CD4-positive, alpha-beta T cell (primary cell): ENCODE measurements at regions not wholly inside any gene's neighbourhood (a gene's known extent, or its start where the extent isn't known, plus 50 kb on each side); places are given as distances from the start of the nearest gene placed in this dataset.

Experiments
- ATAC-seq: fragments of 200-7000 bp; cut with Tn5 transposase; one replicate; pipeline ENCODE4 v1.10.0; 2022; ENCODE audit warnings: mild to moderate bottlenecking; ENCODE audit not compliant: poor library complexity
- CTCF ChIA-PET: fragments of 350-600 bp; sonication (Branson Sonifier 250); formaldehyde crosslinking; loops from one replicate; lab custom pipeline; 2021; ENCODE audit warnings: antibody characterized with exemption, inconsistent platforms; lab: Charles Lee
- POLR2A ChIA-PET: fragments of 350-600 bp; sonication (Branson Sonifier 250); formaldehyde crosslinking; loops from one replicate; lab custom pipeline; 2021; ENCODE audit warnings: antibody characterized with exemption, inconsistent platforms; lab: Charles Lee
- DNase-seq, 14 experiments: peaks; one replicate each; pipeline ENCODE4 v3.0.0-alpha.2; 2013 to 2020; ENCODE audit warnings: mixed read lengths in 2 of 14
- H3K27ac ChIP-seq, 2 donors: one replicate each; pipeline versions ENCODE4 v1.5.1 to v1.7.0; 2013; ENCODE audit warnings: low read length in 2 of 2, low read depth in 1 of 2, mild to moderate bottlenecking in 1 of 2
- H3K27me3 ChIP-seq, 2 experiments: 1 replicate in 1 of 2; 2 replicates in 1 of 2; pipeline versions ENCODE4 v1.6.1 to v1.7.0; 2013; ENCODE audit warnings: low read length in 2 of 2, control low read depth in 1 of 2, mild to moderate bottlenecking in 1 of 2, moderate library complexity in 1 of 2; ENCODE audit not compliant: insufficient read depth in 2 of 2, control insufficient read depth in 1 of 2
- H3K36me3 ChIP-seq: one replicate; pipeline ENCODE4 v1.6.1; 2013; ENCODE audit warnings: low read length, control low read depth; ENCODE audit not compliant: insufficient read depth
- H3K4me1 ChIP-seq: one replicate; pipeline ENCODE4 v1.6.1; 2013; ENCODE audit warnings: low read length, control low read depth; ENCODE audit not compliant: insufficient read depth
- H3K4me3 ChIP-seq: one replicate; pipeline ENCODE4 v1.5.1; 2013; ENCODE audit warnings: mild to moderate bottlenecking, low read length, moderate library complexity
- H3K9me3 ChIP-seq, 2 experiments: 1 replicate in 1 of 2; 2 replicates in 1 of 2; pipeline versions ENCODE4 v1.6.1 to v1.7.0; 2013; ENCODE audit warnings: low read length in 2 of 2, mild to moderate bottlenecking in 2 of 2, control low read depth in 1 of 2, moderate library complexity in 1 of 2; ENCODE audit not compliant: control insufficient read depth in 1 of 2, insufficient read depth in 1 of 2
- H3K27ac Mint-ChIP-seq: one replicate; pipeline ENCODE4 v1.8.0; 2020; ENCODE audit warnings: mixed read lengths
- H3K27me3 Mint-ChIP-seq: one replicate; pipeline ENCODE4 v1.8.0; 2021; ENCODE audit warnings: mixed read lengths
- H3K36me3 Mint-ChIP-seq: one replicate; pipeline ENCODE4 v1.8.0; 2021; ENCODE audit warnings: low read depth, mixed read lengths
- H3K4me1 Mint-ChIP-seq: one replicate; pipeline ENCODE4 v1.8.0; 2021; ENCODE audit warnings: low read depth, mixed read lengths
- H3K4me3 Mint-ChIP-seq: one replicate; pipeline ENCODE4 v1.8.0; 2020; ENCODE audit warnings: mild to moderate bottlenecking, mixed read lengths
- H3K9me3 Mint-ChIP-seq: one replicate; pipeline ENCODE4 v1.8.0; 2020; ENCODE audit warnings: mixed read lengths
- intact Hi-C, 2 experiments: fragments of 100-400 bp; cut with DNase I in 1 of 2; cut with micrococcal nuclease in 1 of 2; formaldehyde crosslinking; loops; one replicate each; pipeline versions ENCODE4 v1.15.1 to v1.9.0; 2023 to 2025; cut with DNase I, micrococcal nuclease
- TF ChIP-seq, protein P1 (sequence below): fragments of 200-600 bp; IDR thresholded peaks from one replicate; pipeline ENCODE4 v1.8.0; 2022; ENCODE audit warnings: antibody characterized with exemption, mild to moderate bottlenecking

DNA sequence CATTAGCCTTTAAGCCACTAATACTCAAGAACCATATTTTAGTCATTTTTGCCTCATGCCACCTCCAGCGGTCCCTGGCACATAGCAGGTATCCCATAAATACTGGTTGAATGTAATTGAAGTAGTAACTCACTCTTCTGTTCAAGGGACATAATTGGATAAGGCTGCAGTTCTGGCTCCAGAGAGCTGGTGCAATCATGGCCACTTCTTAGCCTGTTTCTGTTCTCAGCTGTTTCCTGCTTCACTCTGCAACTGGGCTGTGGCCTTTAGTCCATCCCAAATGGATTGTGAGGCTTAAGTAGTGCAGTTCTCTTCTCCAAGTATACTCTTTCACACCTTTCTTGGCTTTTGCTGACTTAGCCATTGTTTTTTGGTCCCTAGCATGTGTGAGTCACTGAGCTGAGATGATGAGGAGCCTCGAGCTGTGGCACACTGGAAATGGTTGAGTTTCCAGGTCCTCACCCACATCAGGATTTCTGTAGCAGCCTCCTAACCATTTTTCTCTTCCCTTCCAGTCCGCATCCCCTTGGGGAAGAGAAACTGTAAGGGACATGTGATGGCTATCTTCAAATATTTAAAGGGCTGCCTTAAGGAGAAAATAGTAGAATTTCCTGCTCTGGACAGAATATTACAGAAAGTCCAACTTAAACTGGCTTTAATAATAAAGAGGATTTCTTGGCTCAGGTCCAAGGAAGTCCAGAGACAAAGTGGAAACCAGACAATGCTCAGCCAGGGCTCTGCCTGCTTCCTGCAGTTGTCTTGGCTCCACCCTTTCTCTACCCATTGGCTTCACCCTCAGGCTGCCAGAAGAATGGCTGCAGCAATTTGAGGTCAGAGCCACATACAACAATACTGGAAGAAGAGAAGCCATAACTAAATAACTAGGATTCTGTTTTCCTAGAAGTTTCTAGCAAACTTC lies 305.4 kb upstream of the ROPN1 start:
- Mint-ChIP-seq H3K4me1 (no peaks in the 10 kb centered on the region), H3K9me3 (no peaks in the 10 kb centered on the region), H3K36me3 (no peaks in the 10 kb centered on the region), H3K27me3 (peaks cover 14% of the 10 kb centered on the region), H3K27ac (no peak overlapping the region), H3K4me3 (no peak overlapping the region)
- Histone ChIP-seq H3K36me3 (no peaks in the 10 kb centered on the region), H3K4me3 (no peak overlapping the region), H3K4me1 (no peaks in the 10 kb centered on the region), H3K9me3 (no peaks in the 10 kb centered on the region), H3K27me3 (peaks cover 0 to 8% of the 10 kb centered on the region in 2 experiments), H3K27ac (no peak overlapping the region)
- TF ChIP-seq, protein P1, sequence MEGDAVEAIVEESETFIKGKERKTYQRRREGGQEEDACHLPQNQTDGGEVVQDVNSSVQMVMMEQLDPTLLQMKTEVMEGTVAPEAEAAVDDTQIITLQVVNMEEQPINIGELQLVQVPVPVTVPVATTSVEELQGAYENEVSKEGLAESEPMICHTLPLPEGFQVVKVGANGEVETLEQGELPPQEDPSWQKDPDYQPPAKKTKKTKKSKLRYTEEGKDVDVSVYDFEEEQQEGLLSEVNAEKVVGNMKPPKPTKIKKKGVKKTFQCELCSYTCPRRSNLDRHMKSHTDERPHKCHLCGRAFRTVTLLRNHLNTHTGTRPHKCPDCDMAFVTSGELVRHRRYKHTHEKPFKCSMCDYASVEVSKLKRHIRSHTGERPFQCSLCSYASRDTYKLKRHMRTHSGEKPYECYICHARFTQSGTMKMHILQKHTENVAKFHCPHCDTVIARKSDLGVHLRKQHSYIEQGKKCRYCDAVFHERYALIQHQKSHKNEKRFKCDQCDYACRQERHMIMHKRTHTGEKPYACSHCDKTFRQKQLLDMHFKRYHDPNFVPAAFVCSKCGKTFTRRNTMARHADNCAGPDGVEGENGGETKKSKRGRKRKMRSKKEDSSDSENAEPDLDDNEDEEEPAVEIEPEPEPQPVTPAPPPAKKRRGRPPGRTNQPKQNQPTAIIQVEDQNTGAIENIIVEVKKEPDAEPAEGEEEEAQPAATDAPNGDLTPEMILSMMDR: no peak
- no peak for DNase-seq
- ChIA-PET CTCF (no interaction called here), POLR2A (no interaction called here)
- intact Hi-C loops: no loop called here
- no peak for ATAC-seq

DNA sequence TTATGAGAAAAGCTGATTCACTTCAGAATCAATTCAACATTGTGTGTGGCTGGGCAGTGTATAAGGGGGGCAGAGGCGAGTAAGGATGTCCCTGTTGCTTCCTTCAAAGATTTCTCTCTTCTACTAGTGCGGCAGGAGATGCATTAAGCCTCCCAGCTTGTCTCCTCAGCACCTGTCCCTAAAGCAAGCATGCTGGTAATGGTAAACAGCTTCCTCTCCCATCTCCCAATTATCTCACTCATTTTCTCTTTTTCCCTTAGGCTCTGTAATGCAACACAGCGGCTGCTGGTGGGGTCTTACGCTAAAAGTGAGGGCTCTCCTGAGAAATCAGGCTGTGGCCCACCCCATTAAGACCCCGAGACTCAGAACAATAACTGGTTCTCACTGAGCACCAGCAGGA lies 306.4 kb upstream of the ROPN1 start:
- no peak for ATAC-seq
- H3K9me3 Mint-ChIP-seq: no peaks in the 10 kb centered on the region
- Histone ChIP-seq H3K4me1 (no peaks in the 10 kb centered on the region), H3K4me3 (no peak overlapping the region), H3K27me3 (peaks cover 0 to 7% of the 10 kb centered on the region in 2 experiments), H3K9me3 (no peaks in the 10 kb centered on the region), H3K27ac (no peak overlapping the region), H3K36me3 (no peaks in the 10 kb centered on the region)
- intact Hi-C loops: no loop called here
- ChIA-PET CTCF (no interaction called here), POLR2A (no interaction called here)
- H3K36me3 Mint-ChIP-seq: no peaks in the 10 kb centered on the region
- TF ChIP-seq, protein P1: no peak
- H3K4me1 Mint-ChIP-seq: no peaks in the 10 kb centered on the region
- H3K27me3 Mint-ChIP-seq: peaks cover 18% of the 10 kb centered on the region
- DNase-seq: no peak
- H3K27ac Mint-ChIP-seq: no peak overlapping the region
- no peak overlapping the region for H3K4me3 Mint-ChIP-seq

DNA sequence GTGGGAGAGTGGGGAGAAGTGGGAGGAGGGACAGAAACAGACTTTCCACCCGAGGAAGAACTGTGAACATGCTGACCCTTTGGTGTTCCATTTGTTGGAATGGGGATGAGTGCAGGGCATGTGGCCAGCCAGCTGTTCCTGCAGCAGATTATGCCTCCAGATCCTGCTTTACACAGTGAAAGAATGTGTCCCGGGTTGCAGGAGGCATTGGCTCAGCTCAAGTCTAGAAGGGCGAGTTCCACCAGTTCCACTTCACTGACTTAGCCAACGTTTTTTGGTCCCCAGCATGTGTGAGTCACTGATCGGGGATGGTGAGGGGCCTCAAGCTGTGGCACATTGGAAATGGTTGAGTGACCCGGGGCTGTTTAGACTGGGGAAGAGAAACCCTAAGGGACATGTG lies 307.0 kb upstream of the ROPN1 start:
- H3K36me3 ChIP-seq: no peaks in the 10 kb centered on the region
- Mint-ChIP-seq H3K4me3 (no peak overlapping the region), H3K9me3 (no peaks in the 10 kb centered on the region), H3K4me1 (no peaks in the 10 kb centered on the region), H3K27me3 (peaks cover 20% of the 10 kb centered on the region), H3K27ac (no peak overlapping the region), H3K36me3 (no peaks in the 10 kb centered on the region)
- ChIA-PET POLR2A (no interaction called here), CTCF (no interaction called here)
- TF ChIP-seq, protein P1: no peak
- H3K9me3 ChIP-seq: no peaks in the 10 kb centered on the region
- peaks cover 0 to 5% of the 10 kb centered on the region in 2 experiments for H3K27me3 ChIP-seq
- no peaks in the 10 kb centered on the region for H3K4me1 ChIP-seq
- no peak overlapping the region for H3K4me3 ChIP-seq
- no peak for ATAC-seq
- intact Hi-C loops: no loop called here
- H3K27ac ChIP-seq: no peak overlapping the region
- DNase-seq: no peak
